ENCODE measurements at regions not wholly inside any gene's neighbourhood (a gene's known extent, or its start where the extent isn't known, plus 50 kb on each side); places are given as distances from the start of the nearest gene placed in this dataset.

- DNase-seq, result no peak
These were observed 54.6 kb downstream of the ARL4A start for GRCh38 chr7:12741951-12742575.

GRCh38 chr7:12746211-12746610 is 58.8 kb downstream of the ARL4A start:
- no peak for DNase-seq

DNA sequence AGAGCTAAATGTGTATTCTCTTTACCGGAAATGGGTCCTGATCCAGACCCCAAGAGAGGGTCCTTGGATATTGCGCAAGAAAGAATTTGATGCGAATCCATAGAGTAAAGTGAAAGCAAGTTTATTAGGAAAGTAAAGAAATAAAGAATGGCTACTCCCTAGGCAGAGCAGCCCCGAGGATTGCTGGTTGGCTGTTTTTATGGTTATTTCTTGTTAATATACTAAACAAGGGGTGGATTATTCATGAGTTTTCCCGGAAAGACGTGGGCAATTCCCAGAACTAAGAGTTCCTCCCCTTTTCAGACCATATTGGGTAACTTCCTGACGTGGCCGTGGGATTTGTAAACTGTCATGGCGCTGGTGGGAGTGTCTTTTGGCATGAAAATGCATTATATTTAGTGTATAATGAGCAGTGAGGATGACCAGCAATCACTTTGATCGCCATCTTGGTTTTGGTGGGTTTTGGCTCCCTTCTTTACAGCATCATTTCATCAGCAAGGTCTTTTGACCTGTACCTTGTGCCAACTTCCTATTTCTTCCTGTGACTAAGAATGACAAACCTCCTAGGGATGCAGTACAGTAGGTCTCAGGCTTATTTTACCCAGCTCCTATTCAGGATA is 60.4 kb downstream of the ARL4A start:
- no peak for DNase-seq

DNA sequence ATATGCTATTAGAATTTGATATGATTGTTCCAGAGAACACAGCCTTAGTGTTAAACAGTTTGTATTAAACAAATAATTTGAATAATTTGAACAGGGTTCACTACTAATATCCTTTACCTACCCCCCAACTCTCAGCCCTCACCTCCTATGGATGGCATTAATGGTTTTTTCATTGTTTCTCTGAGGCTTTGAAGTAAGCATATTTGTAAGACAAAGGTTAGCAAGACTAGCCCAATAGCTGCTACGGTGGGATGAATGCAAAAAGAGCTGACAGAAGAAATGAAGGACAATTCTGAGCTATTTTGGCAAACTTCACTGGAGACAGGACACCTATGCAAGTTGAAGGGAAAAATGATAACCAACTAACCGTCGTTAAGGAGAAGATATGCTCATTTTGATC is 61.6 kb downstream of the ARL4A start:
- DNase-seq, result no peak

- DNase-seq, result no peak
These were observed 62.3 kb downstream of the ARL4A start for GRCh38 chr7:12749746-12750145.

DNA sequence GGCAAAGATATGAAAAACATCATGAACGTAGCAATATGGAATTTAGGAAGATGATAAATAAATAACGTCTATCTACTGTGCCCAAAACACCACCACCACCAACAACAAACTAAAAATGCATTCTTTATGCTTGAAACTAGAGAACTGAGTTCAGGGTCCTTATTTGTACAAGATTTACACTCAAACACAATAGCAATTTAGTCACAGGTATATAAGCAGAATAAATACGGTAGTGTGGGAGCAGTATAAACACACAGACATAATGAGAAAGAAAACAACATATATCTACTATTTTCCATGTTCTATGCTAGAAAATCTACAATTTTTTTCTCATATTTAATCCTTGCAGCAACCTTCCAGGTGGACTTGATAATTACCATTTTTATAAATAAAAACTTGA is 64.3 kb downstream of the ARL4A start:
- no peak for DNase-seq

DNA sequence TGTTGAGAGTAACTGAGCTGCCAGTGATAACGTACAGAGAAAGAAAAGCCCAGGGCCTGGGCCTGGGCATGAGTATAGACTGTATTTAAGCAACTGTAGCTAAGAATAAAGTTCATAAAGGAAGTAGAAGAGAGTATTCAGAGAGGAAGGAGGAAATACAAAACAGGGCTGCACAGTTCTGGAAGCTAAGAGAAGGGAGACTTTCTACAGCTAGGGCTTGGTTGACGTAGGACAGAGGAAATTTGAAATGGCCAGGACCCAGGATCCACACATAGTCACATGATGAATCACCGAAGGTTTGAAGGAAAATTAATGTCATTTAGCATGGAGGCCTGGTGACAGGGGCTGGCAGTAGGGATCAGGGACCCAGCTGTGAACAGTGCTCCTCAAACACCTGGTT is 66.7 kb downstream of the ARL4A start:
- DNase-seq, result no peak

GRCh38 chr7:12756821-12757220 is 69.4 kb downstream of the ARL4A start:
- DNase-seq, result no peak

GRCh38 chr7:12757443-12757842 is 70.0 kb downstream of the ARL4A start:
- DNase-seq, result no peak

GRCh38 chr7:12759151-12759550 is 71.7 kb downstream of the ARL4A start:
- DNase-seq, result peak; percentile 5 to 24

DNA sequence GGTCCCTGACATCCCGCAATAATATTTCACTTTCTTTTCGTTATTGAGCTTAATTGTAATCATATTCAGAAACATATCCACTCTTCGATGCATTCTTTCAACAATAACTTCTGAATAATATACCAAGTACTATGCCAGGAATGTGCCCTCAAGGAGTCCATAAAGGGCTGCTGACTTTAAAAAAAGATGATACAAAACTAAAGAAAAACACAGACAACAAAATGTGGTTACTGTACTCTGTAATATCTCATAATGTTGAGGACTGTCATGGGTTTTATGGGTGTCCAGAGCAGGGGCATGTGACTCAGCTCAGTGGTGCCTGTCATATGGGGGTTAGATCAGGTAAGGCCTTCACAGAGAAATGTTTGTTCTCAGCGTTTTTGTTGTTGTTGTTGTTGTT is 73.7 kb downstream of the ARL4A start:
- no peak for DNase-seq

DNA sequence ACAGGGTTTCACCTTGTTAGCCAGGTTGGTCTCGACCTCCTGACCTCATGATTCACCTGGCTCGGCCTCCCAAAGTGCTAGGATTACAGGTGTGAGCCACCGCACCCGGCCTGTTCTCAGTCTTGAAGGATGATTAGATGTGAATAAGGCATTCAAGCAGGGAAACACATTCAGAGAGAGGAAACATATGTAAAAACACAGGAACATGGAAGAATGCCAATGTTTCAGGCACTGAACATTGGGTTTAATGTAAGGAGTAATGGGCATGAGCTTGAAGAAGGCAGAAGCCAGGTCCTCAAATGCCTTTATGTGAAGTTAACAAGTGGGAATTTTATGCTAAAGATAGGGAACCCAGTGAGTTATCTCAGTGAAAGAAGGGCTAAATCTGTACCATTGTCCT is 74.3 kb downstream of the ARL4A start:
- DNase-seq, result no peak

GRCh38 chr7:12764458-12764891 is 77.0 kb downstream of the ARL4A start:
- DNase-seq, result peak in 1 of 2 experiments; percentile 7

DNA sequence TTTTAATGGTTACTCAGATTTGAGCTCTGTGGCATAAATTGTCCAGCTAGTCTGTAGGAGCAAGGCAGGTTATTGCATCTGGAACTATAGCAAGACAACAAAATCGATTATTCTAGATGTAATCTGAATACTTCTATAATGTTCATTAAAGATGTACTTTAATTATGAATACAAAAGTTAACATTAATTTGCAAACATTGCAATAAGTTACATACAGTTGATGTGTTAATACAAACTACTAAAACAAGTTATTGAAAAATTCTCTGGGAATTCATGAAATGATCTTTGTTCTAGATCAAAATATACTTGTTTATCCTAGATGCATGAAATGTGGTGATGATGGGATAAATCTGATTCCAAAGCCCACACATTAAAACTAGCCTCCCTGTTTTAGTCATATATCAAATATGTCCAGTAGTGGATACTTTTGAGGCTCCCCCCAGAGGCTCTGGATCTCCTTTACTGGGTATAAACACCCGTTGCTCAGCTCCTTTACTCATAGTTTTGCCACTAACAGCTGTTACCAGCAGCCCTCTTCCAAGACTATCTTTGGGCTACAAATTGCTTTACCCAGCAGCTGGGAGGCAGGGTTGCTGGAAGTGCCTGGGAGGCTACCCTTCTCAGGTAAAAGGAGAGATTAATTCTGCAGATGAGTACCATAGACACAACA is 78.1 kb downstream of the ARL4A start:
- no peak for DNase-seq

DNA sequence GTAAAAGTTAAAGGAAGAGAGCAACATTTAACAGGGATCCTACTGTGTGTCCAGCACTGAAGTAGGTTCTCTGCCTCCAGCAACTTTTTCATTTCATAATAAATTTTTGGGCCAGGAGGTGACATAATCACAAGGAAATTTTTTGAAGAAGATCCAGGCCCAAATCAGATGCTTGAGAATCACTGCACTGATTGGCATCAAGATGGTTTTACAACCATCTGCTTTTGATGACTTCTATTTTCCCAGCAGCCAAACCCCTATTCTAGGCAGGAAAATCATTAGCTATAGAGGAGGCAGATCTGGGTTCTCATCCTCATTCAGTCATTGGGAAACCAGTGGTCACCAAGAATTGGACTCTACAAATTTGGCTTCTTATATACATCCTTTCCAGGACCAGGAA is 79.0 kb downstream of the ARL4A start:
- DNase-seq, result no peak

DNA sequence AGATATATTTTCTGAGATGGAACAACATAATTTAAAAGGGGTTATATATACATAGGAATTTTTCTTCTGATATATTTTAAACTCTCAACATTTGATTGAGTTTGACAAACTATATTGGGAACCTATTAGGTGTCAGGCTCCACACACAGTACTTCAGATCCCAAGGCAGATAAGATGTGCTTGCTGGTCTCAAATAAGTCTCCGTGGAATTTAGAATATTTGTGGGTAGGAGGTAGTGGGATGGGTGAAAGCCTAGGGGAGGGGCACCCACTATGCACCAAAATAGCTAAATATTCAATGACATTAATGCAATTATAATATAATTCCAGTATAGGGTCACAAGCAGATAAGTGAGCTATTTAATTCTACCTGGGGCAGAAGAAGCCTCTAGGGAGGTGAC is 81.5 kb downstream of the ARL4A start:
- DNase-seq, result no peak

- DNase-seq, result no peak
These were observed 82.0 kb downstream of the ARL4A start for GRCh38 chr7:12769444-12769843.

GRCh38 chr7:12770227-12770975 is 83.0 kb downstream of the ARL4A start:
- no peak for DNase-seq

DNA sequence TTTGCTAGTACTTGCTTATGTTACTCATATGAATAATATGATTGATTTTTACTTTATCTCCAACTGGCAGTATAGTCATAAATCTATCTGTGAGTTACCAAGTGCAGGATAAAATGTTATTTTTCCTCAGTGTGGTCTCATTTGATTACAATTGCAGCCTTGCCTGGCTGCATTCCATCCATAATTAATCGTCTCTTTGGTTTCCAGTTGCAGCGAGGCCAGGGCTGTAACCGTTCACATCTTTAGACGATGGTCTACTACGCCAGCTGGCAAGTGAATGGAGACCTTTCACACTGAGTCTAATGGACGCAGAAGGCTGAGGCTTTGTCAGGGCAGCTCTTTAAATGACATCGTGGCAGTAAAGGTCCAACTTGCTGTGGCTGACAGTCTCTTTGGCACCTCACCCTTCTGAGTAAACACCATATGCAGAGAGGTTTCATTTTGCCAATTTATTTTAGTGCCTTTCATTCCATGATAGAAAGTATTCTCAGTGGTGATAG is 84.0 kb downstream of the ARL4A start:
- DNase-seq, result peak; percentile 34 to 38

GRCh38 chr7:12772768-12773167 is 85.3 kb downstream of the ARL4A start:
- DNase-seq, result no peak

GRCh38 chr7:12777257-12777656 is 89.8 kb downstream of the ARL4A start:
- DNase-seq, result no peak

DNA sequence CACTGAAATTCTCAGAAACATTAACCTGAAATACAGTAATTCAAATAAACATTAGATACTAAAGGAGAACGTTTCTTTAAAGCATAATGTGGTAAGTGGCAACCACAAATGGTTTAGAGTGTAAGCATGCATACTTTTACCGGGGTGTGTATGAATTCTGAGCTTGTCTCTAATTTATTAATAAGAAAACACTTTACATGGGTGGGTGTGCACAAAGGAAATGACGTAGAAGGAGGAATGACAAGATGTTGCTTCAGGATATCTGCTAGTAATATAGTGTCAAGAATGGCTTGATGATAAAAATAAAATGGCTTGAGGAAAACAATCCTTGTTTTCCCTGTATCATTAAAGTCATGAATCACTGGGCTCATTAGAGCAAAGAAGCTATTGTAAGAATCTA is 92.5 kb downstream of the ARL4A start:
- DNase-seq, result no peak

DNA sequence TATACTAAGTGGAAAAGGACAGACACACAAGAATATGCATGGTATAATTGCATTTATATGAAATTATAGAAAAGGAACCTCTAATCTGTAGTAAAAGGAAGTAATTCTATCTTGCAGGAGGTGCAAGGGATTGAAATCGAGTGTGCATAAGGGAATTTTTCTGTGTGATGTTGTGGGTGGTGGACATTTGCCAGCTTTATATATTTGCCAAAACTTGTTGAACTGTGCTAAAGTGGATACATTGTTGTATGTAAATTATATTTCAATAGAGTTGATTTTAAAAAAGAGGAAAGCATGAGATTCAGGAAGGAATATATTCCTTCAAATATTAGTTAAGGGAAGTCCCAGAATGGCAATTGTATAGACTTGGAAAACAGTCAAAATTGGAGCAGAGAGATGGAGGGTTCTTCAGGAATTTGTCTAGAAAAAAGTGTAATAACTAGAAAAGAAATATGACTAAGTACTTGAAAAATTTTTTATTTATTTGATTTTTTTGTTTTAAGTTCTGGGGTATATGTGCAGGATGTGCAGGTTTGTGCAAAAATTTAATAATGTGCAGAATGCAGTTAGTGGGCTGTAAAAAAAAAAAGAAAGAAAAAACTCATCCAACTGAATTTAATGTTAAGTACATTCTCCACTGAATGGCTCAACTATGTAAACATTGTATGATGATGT is 96.1 kb downstream of the ARL4A start:
- DNase-seq, result no peak
